GM23338 (cell line): ENCODE measurements at regions not wholly inside any gene's neighbourhood (a gene's known extent, or its start where the extent isn't known, plus 50 kb on each side); places are given as distances from the start of the nearest gene placed in this dataset.

Source experiments
- ATAC-seq: fragments of 200-7000 bp; cut with Tn5 transposase; 3 replicates; pipeline ENCODE4 v1.9.1; 2020
- DNase-seq: peaks from one replicate; pipeline ENCODE4 v3.0.0-alpha.2; 2015; ENCODE audit warnings: low spot score
- H2AFZ ChIP-seq: fragments of 200-600 bp; sonication (generic); 2 replicates; pipeline ENCODE4 v1.8.0; 2016; ENCODE audit warnings: antibody characterized with exemption, mild to moderate bottlenecking, moderate library complexity
- H3F3A ChIP-seq: fragments of 200-600 bp; sonication (generic); replicated peaks from 2 replicates; pipeline ENCODE4 v1.8.0; 2017; ENCODE audit warnings: antibody characterized with exemption, mixed run types, low read depth
- H3K27ac ChIP-seq: fragments of 200-600 bp; sonication (generic); 2 replicates; pipeline ENCODE4 v1.6.1; 2016; ENCODE audit warnings: low read depth
- H3K27me3 ChIP-seq: fragments of 200-600 bp; sonication (generic); 2 replicates; pipeline ENCODE4 v1.8.0; 2016; ENCODE audit warnings: mild to moderate bottlenecking, mixed run types, moderate library complexity; ENCODE audit not compliant: insufficient read depth
- H3K36me3 ChIP-seq: fragments of 200-600 bp; sonication (generic); 2 replicates; pipeline ENCODE4 v1.8.0; 2016; ENCODE audit warnings: mild to moderate bottlenecking; ENCODE audit not compliant: insufficient read depth
- H3K4me1 ChIP-seq: fragments of 200-600 bp; sonication (generic); 2 replicates; pipeline ENCODE4 v1.8.0; 2016; ENCODE audit warnings: mild to moderate bottlenecking, moderate library complexity; ENCODE audit not compliant: insufficient read depth
- H3K4me2 ChIP-seq: fragments of 200-600 bp; sonication (generic); 2 replicates; pipeline ENCODE4 v1.7.1; 2017; ENCODE audit warnings: mixed run types
- H3K4me3 ChIP-seq: fragments of 200-600 bp; sonication (generic); 2 replicates; pipeline ENCODE4 v1.6.1; 2016; ENCODE audit warnings: mixed run types
- H3K79me2 ChIP-seq: fragments of 200-600 bp; sonication (generic); replicated peaks from 2 replicates; pipeline ENCODE4 v1.8.0; 2017; ENCODE audit warnings: mild to moderate bottlenecking; ENCODE audit not compliant: insufficient read depth
- H3K9me2 ChIP-seq: fragments of 200-600 bp; sonication (generic); 2 replicates; pipeline ENCODE4 v1.8.0; 2017; ENCODE audit not compliant: insufficient read depth
- H4K20me1 ChIP-seq: fragments of 200-600 bp; sonication (generic); replicated peaks from 2 replicates; pipeline ENCODE4 v1.8.0; 2017; ENCODE audit warnings: mild to moderate bottlenecking; ENCODE audit not compliant: insufficient read depth
- H3K27ac Mint-ChIP-seq: 2 replicates; pipeline ENCODE4 v1.8.0; 2020; ENCODE audit warnings: inconsistent platforms, mild to moderate bottlenecking, moderate library complexity, mixed read lengths
- H3K27me3 Mint-ChIP-seq: 3 replicates; pipeline ENCODE4 v1.8.0; 2022; ENCODE audit warnings: low read depth, mild to moderate bottlenecking, moderate library complexity, mixed read lengths, inconsistent platforms; ENCODE audit not compliant: insufficient read depth, poor library complexity
- H3K36me3 Mint-ChIP-seq: 3 replicates; pipeline ENCODE4 v1.8.0; 2021; ENCODE audit warnings: low read depth, mild to moderate bottlenecking, inconsistent platforms, moderate library complexity, mixed read lengths
- H3K4me1 Mint-ChIP-seq: 3 replicates; pipeline ENCODE4 v1.8.0; 2020; ENCODE audit warnings: mild to moderate bottlenecking, inconsistent platforms, mixed read lengths
- H3K4me3 Mint-ChIP-seq: 3 replicates; pipeline ENCODE4 v1.8.0; 2021; ENCODE audit warnings: moderate library complexity, mild to moderate bottlenecking, inconsistent platforms, mixed read lengths
- H3K9me3 Mint-ChIP-seq: 3 replicates; pipeline ENCODE4 v1.8.0; 2020; ENCODE audit warnings: moderate library complexity, mild to moderate bottlenecking, inconsistent platforms, mixed read lengths
- CREB1 ChIP-seq: fragments of 250-450 bp; sonication (Bioruptor Pico); IDR thresholded peaks from 2 replicates; pipeline ENCODE4 v1.5.0; 2020; ENCODE audit warnings: low read depth, mild to moderate bottlenecking, moderate library complexity
- CTCF ChIP-seq, 2 experiments: fragments of 200-600 bp in 1 of 2; sonication (generic) in 1 of 2; conservative IDR thresholded peaks; 2 replicates each; pipeline versions ENCODE4 v1.5.1 to v1.6.1; 2016 to 2017; ENCODE audit warnings: antibody characterized with exemption in 2 of 2, low read depth in 2 of 2, mild to moderate bottlenecking in 2 of 2, moderate library complexity in 1 of 2
- EZH2 ChIP-seq: fragments of 200-600 bp; sonication (generic); IDR thresholded peaks from one replicate; pipeline ENCODE4 v1.8.0; 2017; ENCODE audit warnings: antibody characterized with exemption, mild to moderate bottlenecking, low read depth; ENCODE audit not compliant: unreplicated experiment
- EZH2phosphoT487 ChIP-seq: fragments of 200-600 bp; sonication (generic); IDR thresholded peaks from one replicate; pipeline ENCODE4 v1.8.1; 2018; ENCODE audit warnings: antibody characterized with exemption; ENCODE audit not compliant: unreplicated experiment
- JUNB ChIP-seq: IDR thresholded peaks from one replicate; pipeline ENCODE4 v1.6.1; 2016; ENCODE audit warnings: antibody characterized with exemption; ENCODE audit not compliant: unreplicated experiment
- NANOG ChIP-seq: IDR thresholded peaks from 2 replicates; pipeline ENCODE4 v1.6.1; 2016; ENCODE audit warnings: antibody characterized with exemption, borderline replicate concordance
- POLR2AphosphoS5 ChIP-seq: IDR thresholded peaks from 2 replicates; pipeline ENCODE4 v1.6.1; 2016; ENCODE audit warnings: antibody characterized with exemption, low read depth
- REST ChIP-seq: IDR thresholded peaks from one replicate; pipeline ENCODE4 v1.6.1; 2018; ENCODE audit warnings: antibody characterized with exemption; ENCODE audit not compliant: unreplicated experiment
- STAT1 ChIP-seq: IDR thresholded peaks from one replicate; pipeline ENCODE4 v1.6.1; 2016; ENCODE audit warnings: antibody characterized with exemption; ENCODE audit not compliant: unreplicated experiment
- ZNF114 ChIP-seq: fragments of 250-450 bp; sonication (Bioruptor Pico); IDR thresholded peaks from 2 replicates; pipeline ENCODE4 v1.5.0; 2020; ENCODE audit warnings: mild to moderate bottlenecking, moderate library complexity
- ZNF331 ChIP-seq: fragments of 250-450 bp; sonication (Bioruptor Pico); IDR thresholded peaks from 2 replicates; pipeline ENCODE4 v1.5.0; 2020; ENCODE audit warnings: low read depth, mild to moderate bottlenecking, moderate library complexity
- ZNF462 ChIP-seq: fragments of 250-450 bp; sonication (Bioruptor Pico); IDR thresholded peaks from 2 replicates; pipeline ENCODE4 v1.5.0; 2020; ENCODE audit warnings: mild to moderate bottlenecking, moderate library complexity
- TF ChIP-seq, protein P1 (sequence below): IDR thresholded peaks from 2 replicates; pipeline ENCODE4 v1.6.1; 2016; ENCODE audit warnings: antibody characterized with exemption

- H3K4me1 Mint-ChIP-seq = peaks cover 17% of the 10 kb centered on the region
- H2AFZ ChIP-seq = no peak overlapping the region
- no peak overlapping the region for H3K4me3 ChIP-seq
- H3K9me3 Mint-ChIP-seq = peaks cover 13% of the 10 kb centered on the region
- H3K79me2 ChIP-seq = no peaks in the 10 kb centered on the region
- H3K27ac Mint-ChIP-seq = no peak overlapping the region
- no peaks in the 10 kb centered on the region for H3K36me3 ChIP-seq
- peaks cover 18% of the 10 kb centered on the region for H3K27me3 Mint-ChIP-seq
- H3K27me3 ChIP-seq = no peaks in the 10 kb centered on the region
- peaks cover 7% of the 10 kb centered on the region; the same call in 2 of the 3 replicates for H3K36me3 Mint-ChIP-seq
- no peaks in the 10 kb centered on the region for H3F3A ChIP-seq
- DNase-seq (no peak), ATAC-seq (peak; percentile 6; the same call in 1 of the 3 replicates)
- H3K4me3 Mint-ChIP-seq = no peak overlapping the region
- H3K27ac ChIP-seq = no peak overlapping the region
- H3K4me1 ChIP-seq = peaks cover 15% of the 10 kb centered on the region
- no peaks in the 10 kb centered on the region for H4K20me1 ChIP-seq
- peaks cover 7% of the 10 kb centered on the region; the same call in 1 of the 2 replicates for H3K9me2 ChIP-seq
- H3K4me2 ChIP-seq = no peak overlapping the region
- TF ChIP-seq ZNF331 (CRISPR knock-in tag) (no peak), STAT1 (no peak), REST (no peak), NANOG (no peak), ZNF462 (CRISPR knock-in tag) (no peak), POLR2AphosphoS5 (no peak), EZH2 (no peak), CREB1 (CRISPR knock-in tag) (no peak), JUNB (no peak), ZNF114 (no peak), CTCF (conservative IDR thresholded peaks at IDR 0.05; ENCODE audit: low read depth in 2 of 2) (no peak), EZH2phosphoT487 (no peak)
- TF ChIP-seq, protein P1, sequence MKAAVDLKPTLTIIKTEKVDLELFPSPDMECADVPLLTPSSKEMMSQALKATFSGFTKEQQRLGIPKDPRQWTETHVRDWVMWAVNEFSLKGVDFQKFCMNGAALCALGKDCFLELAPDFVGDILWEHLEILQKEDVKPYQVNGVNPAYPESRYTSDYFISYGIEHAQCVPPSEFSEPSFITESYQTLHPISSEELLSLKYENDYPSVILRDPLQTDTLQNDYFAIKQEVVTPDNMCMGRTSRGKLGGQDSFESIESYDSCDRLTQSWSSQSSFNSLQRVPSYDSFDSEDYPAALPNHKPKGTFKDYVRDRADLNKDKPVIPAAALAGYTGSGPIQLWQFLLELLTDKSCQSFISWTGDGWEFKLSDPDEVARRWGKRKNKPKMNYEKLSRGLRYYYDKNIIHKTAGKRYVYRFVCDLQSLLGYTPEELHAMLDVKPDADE = no peak
Observed at GRCh38 chr4:1463088-1463926, 57.1 kb upstream of the NKX1-1 start.
